Small intestine (tissue), 7 donors: ENCODE measurements at regions not wholly inside any gene's neighbourhood (a gene's known extent, or its start where the extent isn't known, plus 50 kb on each side); places are given as distances from the start of the nearest gene placed in this dataset.
A peak's percentile ranks its signal among the peaks of the same experiment; 100 is the strongest.

Experiments
- DNase-seq, 2 donors: peaks; one replicate each; pipeline versions ENCODE4 v3.0.0 to v3.0.0-alpha.2; 2013
- FAIRE-seq: peaks from 2 replicates; lab custom pipeline; 2012; peaks lifted over from hg19 to GRCh38; lab: Jason Lieb, UNC
- H3K27ac ChIP-seq, 3 donors: one replicate each; pipeline ENCODE4 v1.5.1; 2013; ENCODE audit warnings: low read length in 2 of 3, mild to moderate bottlenecking in 2 of 3, control low read depth in 1 of 3, inconsistent platforms in 1 of 3, low read depth in 1 of 3, moderate library complexity in 1 of 3
- H3K27me3 ChIP-seq, 3 donors: one replicate each; pipeline ENCODE4 v1.6.1; 2013; ENCODE audit warnings: low read length in 3 of 3, inconsistent platforms in 1 of 3; ENCODE audit not compliant: control insufficient read depth in 3 of 3, insufficient read depth in 3 of 3
- H3K36me3 ChIP-seq, 3 donors: one replicate each; pipeline ENCODE4 v1.6.1; 2013; ENCODE audit warnings: low read length in 3 of 3, inconsistent platforms in 1 of 3, low read depth in 1 of 3, mild to moderate bottlenecking in 1 of 3, moderate library complexity in 1 of 3; ENCODE audit not compliant: control insufficient read depth in 3 of 3, insufficient read depth in 2 of 3
- H3K4me1 ChIP-seq, 3 donors: one replicate each; pipeline ENCODE4 v1.6.1; 2013; ENCODE audit warnings: low read length in 2 of 3, inconsistent platforms in 1 of 3, low read depth in 1 of 3, mild to moderate bottlenecking in 1 of 3, moderate library complexity in 1 of 3; ENCODE audit not compliant: control insufficient read depth in 3 of 3, insufficient read depth in 2 of 3
- H3K4me3 ChIP-seq, 3 donors: one replicate each; pipeline ENCODE4 v1.5.1; 2013; ENCODE audit warnings: low read length in 3 of 3, control low read depth in 1 of 3, inconsistent platforms in 1 of 3, low read depth in 1 of 3, mild to moderate bottlenecking in 1 of 3, moderate library complexity in 1 of 3
- H3K9me3 ChIP-seq, 2 donors: one replicate each; pipeline ENCODE4 v1.6.1; 2013; ENCODE audit warnings: low read depth in 1 of 2, low read length in 1 of 2; ENCODE audit not compliant: control insufficient read depth in 2 of 2, insufficient read depth in 1 of 2
- WGBS, 3 donors: extraction: QIAGEN DNeasy Blood & Tissue Kit; methylation state at CpG; one replicate each; pipeline ENCODE4 v1.1.7; 2013; 5-methylcytosine and 5-hydroxymethylcytosine counted together
- donor health status: healthy with polysubstance abuse.
- donor health status: control.
- donor health status: control.
- donor health status: Bipolar disorder and iron deficiency.
- donor health status: healthy.

DNA sequence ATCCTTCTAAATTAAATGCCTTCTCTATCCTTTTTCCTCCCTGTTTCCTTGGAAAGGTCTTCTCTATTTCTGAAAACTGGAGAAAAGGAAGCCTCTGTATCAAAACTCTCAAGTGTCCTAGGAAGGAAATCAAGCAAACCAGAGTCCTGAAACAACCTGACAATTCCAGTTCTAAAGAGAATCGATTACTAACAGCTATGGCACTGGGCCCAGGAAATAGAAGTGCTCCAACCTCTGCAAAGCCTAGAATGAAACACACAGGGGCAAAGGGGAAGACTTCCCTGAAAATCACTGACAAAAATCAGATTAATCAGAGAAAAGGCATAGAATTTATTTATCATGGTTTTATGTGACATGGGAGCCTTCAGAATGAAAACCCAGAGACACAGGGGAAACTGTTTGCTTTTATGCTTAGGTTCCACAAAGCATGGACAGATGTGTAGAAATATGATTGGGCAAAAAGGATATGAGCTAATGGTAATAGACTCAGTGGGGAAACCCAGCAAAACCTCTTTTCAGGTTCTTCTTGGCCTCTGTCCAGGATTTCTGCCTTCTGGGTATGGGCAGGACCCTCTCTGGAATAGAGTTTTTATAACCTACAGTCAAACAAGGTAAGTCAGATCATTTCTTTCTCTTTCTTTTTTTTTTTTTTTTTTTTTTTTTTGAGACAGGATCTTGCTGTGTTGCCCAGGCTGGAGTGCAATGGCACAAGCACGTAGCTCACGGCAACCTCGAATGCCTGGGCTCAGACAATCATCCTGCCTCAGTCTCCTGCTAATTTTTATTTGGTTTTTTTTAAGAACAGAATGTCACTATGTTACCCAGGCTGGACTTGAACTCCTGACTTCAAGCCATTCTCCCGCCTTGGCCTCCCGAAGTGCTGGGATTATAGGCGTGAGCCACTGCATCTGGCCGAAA, 91.7 kb downstream of the CD24 start:
- H3K27me3 ChIP-seq = no peaks in the 10 kb centered on the region
- no peak for FAIRE-seq
- H3K9me3 ChIP-seq = no peaks in the 10 kb centered on the region
- H3K4me1 ChIP-seq = peaks cover 0 to 9% (median 0%) of the 10 kb centered on the region in 3 donors
- WGBS, 3 donors = 82 to 90% (median 85%) methylated on average over 8 of the region's 8 CpGs
- no peak overlapping the region for H3K4me3 ChIP-seq
- DNase-seq = peak in 1 of 2 donors; percentile 74
- no peaks in the 10 kb centered on the region for H3K36me3 ChIP-seq
- H3K27ac ChIP-seq = no peak overlapping the region

DNA sequence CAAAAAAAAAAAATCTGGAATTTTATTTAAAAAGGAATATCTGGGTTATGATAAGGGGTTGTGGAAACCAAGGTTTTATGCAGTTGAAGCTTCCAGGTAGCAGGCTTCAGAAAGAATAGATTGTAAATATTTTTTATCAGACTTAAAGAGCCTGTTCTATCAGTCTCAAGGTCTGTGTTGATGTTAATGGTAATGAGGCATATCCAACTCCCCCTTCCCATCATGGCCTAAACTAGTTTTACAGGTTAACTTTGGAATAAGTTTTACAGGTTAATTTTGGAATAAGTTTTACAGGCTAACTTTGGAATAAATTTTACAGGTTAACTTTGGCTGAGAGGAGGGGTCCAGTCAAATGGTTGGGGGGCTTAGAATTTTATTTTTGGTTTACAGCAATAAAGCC, 92.4 kb downstream of the CD24 start:
- no peak overlapping the region for H3K27ac ChIP-seq
- H3K9me3 ChIP-seq = peaks cover 0 to 2% of the 10 kb centered on the region in 2 donors
- FAIRE-seq = no peak
- H3K4me1 ChIP-seq = peaks cover 0 to 3% (median 0%) of the 10 kb centered on the region in 3 donors
- no peaks in the 10 kb centered on the region for H3K36me3 ChIP-seq
- no peaks in the 10 kb centered on the region for H3K27me3 ChIP-seq
- H3K4me3 ChIP-seq = no peak overlapping the region
- no peak for DNase-seq

DNA sequence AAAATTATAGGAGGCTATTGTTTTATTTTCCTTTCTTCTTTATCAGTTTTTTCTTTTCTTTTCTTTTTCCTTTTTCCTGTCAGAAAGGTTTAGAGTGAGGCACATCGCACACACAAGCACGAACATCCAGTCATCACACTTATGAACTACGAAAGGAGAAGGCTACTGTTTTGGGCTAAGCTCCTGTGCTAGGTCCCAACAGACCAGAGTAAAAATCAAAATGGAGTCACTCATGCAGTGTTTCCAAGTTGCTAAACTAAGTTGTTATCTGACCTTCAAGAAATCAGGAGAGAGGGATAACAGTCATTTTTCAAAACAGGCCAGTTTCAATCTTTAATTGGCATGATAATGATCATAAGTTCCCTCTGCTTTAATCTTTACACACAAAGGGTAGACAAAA, 93.6 kb downstream of the CD24 start:
- DNase-seq = no peak
- H3K9me3 ChIP-seq = peaks cover under 1 to 4% of the 10 kb centered on the region in 2 donors
- H3K27me3 ChIP-seq = no peaks in the 10 kb centered on the region
- 96 to 97% (median 96%) methylated on average over 3 of the region's 3 CpGs for WGBS, 3 donors
- no peak for FAIRE-seq
- no peaks in the 10 kb centered on the region for H3K4me1 ChIP-seq
- H3K4me3 ChIP-seq = no peak overlapping the region
- no peaks in the 10 kb centered on the region for H3K36me3 ChIP-seq
- H3K27ac ChIP-seq = no peak overlapping the region

DNA sequence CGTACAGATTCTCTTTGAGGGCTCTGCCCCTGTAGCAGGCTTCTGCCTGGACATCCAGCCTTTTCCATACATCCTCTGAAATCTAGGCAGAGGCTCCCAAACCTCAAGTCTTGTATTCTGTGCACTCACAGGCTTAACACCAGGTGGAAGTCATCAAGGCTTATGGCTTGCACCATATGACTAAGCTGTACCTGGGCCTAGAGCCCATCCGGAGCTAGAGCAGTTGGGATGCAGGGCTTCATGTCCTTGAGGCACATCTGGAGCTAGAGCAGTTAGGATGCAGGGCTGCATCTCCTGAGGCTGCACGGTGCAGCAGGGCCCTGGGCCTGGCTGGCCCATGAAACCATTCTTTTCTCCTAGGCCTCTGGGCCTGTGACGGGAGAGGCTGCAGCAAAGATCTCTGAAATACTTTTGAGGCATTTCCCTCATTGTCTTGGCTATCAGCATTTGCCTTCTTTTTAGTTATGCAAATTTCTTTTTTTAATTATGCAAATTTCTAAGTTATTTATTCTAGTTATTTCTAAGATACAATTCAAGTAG, 98.7 kb downstream of the CD24 start:
- WGBS, 3 donors = 91 to 94% (median 91%) methylated on average over 4 of the region's 4 CpGs
- no peak overlapping the region for H3K4me3 ChIP-seq
- H3K9me3 ChIP-seq = peaks cover 1 to 21% of the 10 kb centered on the region in 2 donors
- H3K4me1 ChIP-seq = peaks cover 0 to 9% (median 8%) of the 10 kb centered on the region in 3 donors
- H3K27ac ChIP-seq = no peak overlapping the region
- no peak for DNase-seq
- peaks cover 0 to 3% (median 0%) of the 10 kb centered on the region in 3 donors for H3K36me3 ChIP-seq
- no peaks in the 10 kb centered on the region for H3K27me3 ChIP-seq
- no peak for FAIRE-seq

DNA sequence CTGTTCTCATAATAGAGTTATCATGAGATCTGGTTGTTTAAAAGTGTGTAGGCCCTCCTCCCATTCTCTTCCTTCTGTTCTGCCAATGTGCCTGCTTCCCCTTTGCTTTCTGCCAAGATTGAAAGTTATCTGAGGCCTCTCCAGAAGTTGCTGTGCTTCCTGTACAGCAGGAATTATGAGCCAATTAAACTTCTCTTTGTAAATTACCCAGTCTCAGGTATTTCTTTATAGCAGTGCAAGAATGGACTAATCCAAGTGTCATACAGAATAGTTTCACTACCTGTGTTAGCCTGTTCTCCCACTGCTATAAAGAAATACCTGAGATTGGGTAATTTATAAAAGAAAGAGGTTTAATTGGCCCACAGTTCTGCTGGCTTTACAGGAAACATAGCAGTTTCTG, 100.0 kb downstream of the CD24 start:
- H3K27ac ChIP-seq = no peak overlapping the region
- peaks cover 0 to 12% (median 8%) of the 10 kb centered on the region in 3 donors for H3K4me1 ChIP-seq
- no peak for FAIRE-seq
- H3K36me3 ChIP-seq = peaks cover 0 to 3% (median 0%) of the 10 kb centered on the region in 3 donors
- no peak for DNase-seq
- peaks cover 1 to 34% of the 10 kb centered on the region in 2 donors for H3K9me3 ChIP-seq
- no peaks in the 10 kb centered on the region for H3K27me3 ChIP-seq
- no peak overlapping the region for H3K4me3 ChIP-seq

DNA sequence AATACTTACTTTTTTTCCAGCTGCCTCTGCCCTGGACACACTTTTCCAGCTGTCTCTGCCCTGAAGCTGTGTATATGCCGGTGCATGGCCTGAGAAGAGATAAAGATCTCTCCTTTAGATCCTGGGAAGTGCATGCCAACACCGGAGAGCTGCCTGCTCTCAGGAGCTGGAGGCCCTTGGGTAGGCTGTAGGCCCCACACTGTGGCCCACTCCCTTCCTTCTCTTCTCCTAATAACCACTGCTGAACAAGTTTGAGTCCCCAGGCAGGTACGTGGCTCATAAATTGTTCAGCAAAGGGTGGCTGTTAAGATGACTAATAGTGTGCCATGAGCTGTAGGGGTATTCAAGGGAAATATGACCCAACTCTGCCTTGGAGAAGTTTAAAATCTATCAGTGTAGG, 102.5 kb downstream of the CD24 start:
- WGBS, 3 donors = 14 to 45% (median 41%) methylated on average over 3 of the region's 3 CpGs

DNA sequence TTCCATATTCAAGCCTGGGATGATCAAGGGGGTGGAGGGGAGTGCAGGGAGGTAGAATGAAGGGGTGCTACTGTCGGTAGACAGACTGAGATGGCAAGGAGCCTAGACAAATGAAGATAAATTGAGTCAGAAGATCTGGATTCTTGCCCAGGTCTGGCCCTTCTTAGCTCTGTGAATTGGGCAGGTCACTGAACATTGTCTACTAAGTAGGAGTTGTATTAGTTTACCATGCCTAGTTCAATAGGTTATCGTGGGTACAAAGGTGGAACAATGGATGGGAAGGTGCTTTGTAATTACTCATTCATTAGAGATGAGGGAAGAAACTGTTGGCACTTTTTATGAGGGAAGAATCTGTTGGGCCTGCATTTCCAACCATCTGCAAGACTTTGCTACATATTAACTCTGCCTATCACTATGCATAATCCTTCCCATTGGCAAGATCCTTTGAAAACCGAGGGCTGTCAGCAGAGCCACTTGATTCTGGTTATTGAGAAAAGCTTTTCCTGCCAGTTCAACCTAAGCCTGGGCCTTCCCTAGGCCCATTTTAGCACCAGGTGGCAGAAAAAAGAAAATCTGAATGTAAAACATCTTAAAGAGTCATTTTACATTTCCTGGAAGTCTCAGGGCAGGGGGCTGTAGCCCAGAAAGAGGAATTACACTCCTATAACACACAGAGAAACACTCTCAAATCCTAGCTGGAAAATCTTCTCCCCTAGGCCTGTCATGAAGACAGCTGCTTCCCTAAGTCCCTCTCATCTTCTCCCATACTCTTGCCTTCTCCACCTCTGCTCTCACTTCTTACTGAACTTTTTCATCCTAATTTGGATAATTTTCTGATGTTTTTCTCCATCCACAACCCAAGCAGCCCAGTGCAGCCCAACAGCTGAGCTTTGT, 103.5 kb downstream of the CD24 start:
- Histone ChIP-seq H3K36me3 (peaks cover 0 to 3% (median 0%) of the 10 kb centered on the region in 3 donors), H3K27ac (peak overlapping the region; percentile 52 to 65 (median 57)), H3K4me3 (no peak overlapping the region), H3K4me1 (peaks cover 0 to 12% (median 8%) of the 10 kb centered on the region in 3 donors), H3K27me3 (no peaks in the 10 kb centered on the region), H3K9me3 (peaks cover 1 to 52% of the 10 kb centered on the region in 2 donors)
- 11 to 43% (median 19%) methylated on average over 3 of the region's 3 CpGs for WGBS, 3 donors
- no peak for FAIRE-seq
- peak; percentile 51 to 96 for DNase-seq

More for the DNA sequence above, 102.5 kb downstream of the CD24 start:
- DNase-seq (peak in 1 of 2 donors; percentile 18), FAIRE-seq (no peak)
- Histone ChIP-seq H3K4me3 (no peak overlapping the region), H3K4me1 (peaks cover 0 to 12% (median 8%) of the 10 kb centered on the region in 3 donors), H3K36me3 (peaks cover 0 to 3% (median 0%) of the 10 kb centered on the region in 3 donors), H3K27me3 (no peaks in the 10 kb centered on the region), H3K27ac (no peak overlapping the region), H3K9me3 (peaks cover 1 to 44% of the 10 kb centered on the region in 2 donors)

DNA sequence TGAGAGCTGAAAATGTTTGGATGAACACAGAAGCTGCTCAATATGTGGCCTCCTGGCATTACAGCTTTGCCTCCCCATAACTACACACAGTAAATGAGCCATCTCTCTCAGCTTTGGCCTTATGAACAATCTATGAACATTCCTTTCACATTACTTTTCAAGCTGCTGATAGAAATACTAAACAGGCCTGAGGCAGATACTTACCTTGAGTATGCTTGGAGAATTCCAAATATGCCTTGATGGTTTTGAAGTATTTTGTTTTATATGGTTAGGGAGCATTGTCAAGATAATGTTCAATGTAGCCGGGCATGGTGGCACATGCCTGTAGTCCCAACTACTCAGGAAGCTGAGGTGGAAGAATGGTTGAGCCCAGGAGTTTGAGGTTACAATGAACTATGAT, 104.5 kb downstream of the CD24 start:
- Histone ChIP-seq H3K4me1 (peaks cover 0 to 12% (median 8%) of the 10 kb centered on the region in 3 donors), H3K4me3 (no peak overlapping the region), H3K27me3 (peaks cover 0 to 2% (median 0%) of the 10 kb centered on the region in 3 donors), H3K36me3 (no peaks in the 10 kb centered on the region), H3K9me3 (peaks cover 0 to 44% of the 10 kb centered on the region in 2 donors), H3K27ac (peak overlapping the region in 1 of 3 donors; percentile 24)
- no peak for DNase-seq
- 93 to 100% (median 96%) methylated on average over 1 of the region's 1 CpG for WGBS, 3 donors
- no peak for FAIRE-seq
